ENCODE measurements at regions not wholly inside any gene's neighbourhood (a gene's known extent, or its start where the extent isn't known, plus 50 kb on each side); places are given as distances from the start of the nearest gene placed in this dataset.

DNA sequence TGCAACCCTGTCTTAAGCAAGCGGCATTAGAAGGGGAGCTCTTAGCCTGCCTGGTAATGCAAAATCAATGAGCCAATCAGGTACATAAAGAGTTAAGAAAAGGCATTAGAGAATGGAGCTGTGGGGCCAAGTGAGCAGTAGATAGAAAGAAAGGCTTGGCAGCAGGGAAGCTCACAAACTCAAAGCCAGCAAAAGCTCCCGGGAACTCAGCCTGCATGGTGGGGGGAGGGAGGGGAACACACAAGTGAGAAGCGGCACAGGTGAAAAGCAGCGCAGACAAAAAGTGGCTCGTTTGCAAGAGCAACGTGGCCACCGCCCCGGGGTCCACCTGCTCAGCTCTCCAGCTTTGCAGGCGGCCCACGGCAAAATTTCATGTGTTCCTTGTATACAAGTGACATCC lies 818.5 kb downstream of the FAM133A start:
- TF ChIP-seq, protein P1, sequence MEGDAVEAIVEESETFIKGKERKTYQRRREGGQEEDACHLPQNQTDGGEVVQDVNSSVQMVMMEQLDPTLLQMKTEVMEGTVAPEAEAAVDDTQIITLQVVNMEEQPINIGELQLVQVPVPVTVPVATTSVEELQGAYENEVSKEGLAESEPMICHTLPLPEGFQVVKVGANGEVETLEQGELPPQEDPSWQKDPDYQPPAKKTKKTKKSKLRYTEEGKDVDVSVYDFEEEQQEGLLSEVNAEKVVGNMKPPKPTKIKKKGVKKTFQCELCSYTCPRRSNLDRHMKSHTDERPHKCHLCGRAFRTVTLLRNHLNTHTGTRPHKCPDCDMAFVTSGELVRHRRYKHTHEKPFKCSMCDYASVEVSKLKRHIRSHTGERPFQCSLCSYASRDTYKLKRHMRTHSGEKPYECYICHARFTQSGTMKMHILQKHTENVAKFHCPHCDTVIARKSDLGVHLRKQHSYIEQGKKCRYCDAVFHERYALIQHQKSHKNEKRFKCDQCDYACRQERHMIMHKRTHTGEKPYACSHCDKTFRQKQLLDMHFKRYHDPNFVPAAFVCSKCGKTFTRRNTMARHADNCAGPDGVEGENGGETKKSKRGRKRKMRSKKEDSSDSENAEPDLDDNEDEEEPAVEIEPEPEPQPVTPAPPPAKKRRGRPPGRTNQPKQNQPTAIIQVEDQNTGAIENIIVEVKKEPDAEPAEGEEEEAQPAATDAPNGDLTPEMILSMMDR (conservative IDR thresholded peaks at IDR 0.05; ENCODE audit: low read depth, low read length): no peak
- no peak for TF ChIP-seq EZH2phosphoT487 (IDR thresholded peaks at IDR 0.05; ENCODE audit: borderline replicate concordance, low read length)
